Brain microvascular endothelial cell (primary cell): ENCODE measurements at regions not wholly inside any gene's neighbourhood (a gene's known extent, or its start where the extent isn't known, plus 50 kb on each side); places are given as distances from the start of the nearest gene placed in this dataset.
"Not testable (repeated sequence)": the region's sequence is repeated elsewhere in the genome, so short reads cannot be mapped to it uniquely, and the experiment has no call there.

Experiments
- DNase-seq: peaks from one replicate; pipeline ENCODE4 v3.0.0-alpha.2; 2020
- H3K27ac ChIP-seq: fragments of 250-450 bp; sonication (Bioruptor Pico); 2 replicates; pipeline ENCODE4 v1.5.1; 2020; ENCODE audit warnings: mild to moderate bottlenecking, moderate library complexity
- H3K27me3 ChIP-seq: fragments of 250-450 bp; sonication (Bioruptor Pico); replicated peaks from 2 replicates; pipeline ENCODE4 v1.5.1; 2020; ENCODE audit warnings: mild to moderate bottlenecking
- H3K36me3 ChIP-seq: fragments of 250-450 bp; sonication (Bioruptor Pico); replicated peaks from 2 replicates; pipeline ENCODE4 v1.5.1; 2020; ENCODE audit warnings: mild to moderate bottlenecking
- H3K4me3 ChIP-seq: 2 replicates; pipeline ENCODE4 v1.5.1; 2011; ENCODE audit warnings: low read depth, mild to moderate bottlenecking, control low read depth, low read length, moderate library complexity
- in situ Hi-C: cut with HindIII; loops from 2 replicates; pipeline ENCODE4 v1.10.0; 2017; ENCODE audit warnings: low sequenced_read_pairs, low pct_ligation_motif_present
- TF ChIP-seq, protein P1 (sequence below): IDR thresholded peaks from 2 replicates; pipeline ENCODE4 v1.5.1; 2011; ENCODE audit warnings: low read depth, mild to moderate bottlenecking, moderate library complexity, low read length, control low read depth, inconsistent platforms; ENCODE audit errors: missing control alignments

GRCh38 chr4:79747252-79747651, 325.8 kb downstream of the ANTXR2 start:
- DNase-seq, result no peak
- Histone ChIP-seq H3K27ac (no peak overlapping the region), H3K4me3 (no peak overlapping the region), H3K36me3 (no peaks in the 10 kb centered on the region), H3K27me3 (no peaks in the 10 kb centered on the region)
- in situ Hi-C loops, result no loop called here
- TF ChIP-seq, protein P1, sequence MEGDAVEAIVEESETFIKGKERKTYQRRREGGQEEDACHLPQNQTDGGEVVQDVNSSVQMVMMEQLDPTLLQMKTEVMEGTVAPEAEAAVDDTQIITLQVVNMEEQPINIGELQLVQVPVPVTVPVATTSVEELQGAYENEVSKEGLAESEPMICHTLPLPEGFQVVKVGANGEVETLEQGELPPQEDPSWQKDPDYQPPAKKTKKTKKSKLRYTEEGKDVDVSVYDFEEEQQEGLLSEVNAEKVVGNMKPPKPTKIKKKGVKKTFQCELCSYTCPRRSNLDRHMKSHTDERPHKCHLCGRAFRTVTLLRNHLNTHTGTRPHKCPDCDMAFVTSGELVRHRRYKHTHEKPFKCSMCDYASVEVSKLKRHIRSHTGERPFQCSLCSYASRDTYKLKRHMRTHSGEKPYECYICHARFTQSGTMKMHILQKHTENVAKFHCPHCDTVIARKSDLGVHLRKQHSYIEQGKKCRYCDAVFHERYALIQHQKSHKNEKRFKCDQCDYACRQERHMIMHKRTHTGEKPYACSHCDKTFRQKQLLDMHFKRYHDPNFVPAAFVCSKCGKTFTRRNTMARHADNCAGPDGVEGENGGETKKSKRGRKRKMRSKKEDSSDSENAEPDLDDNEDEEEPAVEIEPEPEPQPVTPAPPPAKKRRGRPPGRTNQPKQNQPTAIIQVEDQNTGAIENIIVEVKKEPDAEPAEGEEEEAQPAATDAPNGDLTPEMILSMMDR, result no peak

- H3K27ac ChIP-seq, result no peak overlapping the region
Measured at GRCh38 chr4:79743014-79743413, 330.0 kb downstream of the ANTXR2 start.

DNA sequence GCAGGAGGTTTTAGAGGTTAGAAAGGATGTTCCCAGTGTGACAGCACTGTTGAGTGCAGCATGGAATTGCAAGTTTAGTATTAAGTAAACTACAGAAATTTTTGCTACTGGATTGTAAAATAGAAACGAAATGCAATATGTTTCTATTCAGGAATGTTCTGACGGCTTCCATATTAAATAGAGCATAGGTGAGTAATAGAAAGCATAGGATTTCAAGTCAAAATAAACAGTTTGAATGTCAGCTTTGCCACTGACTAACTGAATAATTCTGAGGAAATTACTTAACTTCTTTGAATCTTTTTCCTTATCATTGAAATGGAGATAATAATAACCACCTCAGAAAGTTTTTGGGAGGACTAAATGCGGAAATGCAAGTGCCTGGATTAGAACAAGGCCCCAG, 331.9 kb upstream of the GK2 start:
- no peak for DNase-seq
- no peaks in the 10 kb centered on the region for H3K27me3 ChIP-seq
- no peak overlapping the region for H3K27ac ChIP-seq
- no peak overlapping the region for H3K4me3 ChIP-seq
- TF ChIP-seq, protein P1, result no peak
- H3K36me3 ChIP-seq, result no peaks in the 10 kb centered on the region
- in situ Hi-C loops, result no loop called here

More at GRCh38 chr4:79743014-79743413, 330.0 kb downstream of the ANTXR2 start:
- no peaks in the 10 kb centered on the region for H3K27me3 ChIP-seq
- H3K36me3 ChIP-seq, result no peaks in the 10 kb centered on the region
- TF ChIP-seq, protein P1, result no peak
- H3K4me3 ChIP-seq, result no peak overlapping the region
- in situ Hi-C loops, result no loop called here
- DNase-seq, result no peak

DNA sequence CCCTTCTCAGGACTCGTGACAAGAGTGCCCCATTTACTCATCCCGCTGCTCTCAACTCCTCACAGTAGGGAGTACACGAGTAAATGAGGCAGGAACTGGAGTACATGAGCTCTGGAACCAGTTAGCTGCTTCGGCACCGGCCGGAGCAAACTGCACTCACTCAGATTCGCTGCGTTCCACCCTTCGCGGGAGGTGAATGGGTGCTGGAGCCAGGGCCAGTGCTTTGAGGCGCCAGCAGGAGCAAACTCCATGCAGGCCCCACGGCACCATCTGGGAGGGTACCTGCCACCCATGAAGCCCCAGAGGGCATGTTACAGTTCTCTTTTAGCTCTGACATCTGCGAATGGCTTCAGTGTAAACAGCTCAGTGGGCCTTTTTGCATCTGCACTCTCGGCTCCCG, 315.5 kb upstream of the GK2 start:
- Histone ChIP-seq H3K27me3 (no peaks in the 10 kb centered on the region), H3K4me3 (no peak overlapping the region), H3K36me3 (no peaks in the 10 kb centered on the region), H3K27ac (no peak overlapping the region)
- TF ChIP-seq, protein P1, result no peak
- DNase-seq, result no peak
- in situ Hi-C loops, result no loop called here

DNA sequence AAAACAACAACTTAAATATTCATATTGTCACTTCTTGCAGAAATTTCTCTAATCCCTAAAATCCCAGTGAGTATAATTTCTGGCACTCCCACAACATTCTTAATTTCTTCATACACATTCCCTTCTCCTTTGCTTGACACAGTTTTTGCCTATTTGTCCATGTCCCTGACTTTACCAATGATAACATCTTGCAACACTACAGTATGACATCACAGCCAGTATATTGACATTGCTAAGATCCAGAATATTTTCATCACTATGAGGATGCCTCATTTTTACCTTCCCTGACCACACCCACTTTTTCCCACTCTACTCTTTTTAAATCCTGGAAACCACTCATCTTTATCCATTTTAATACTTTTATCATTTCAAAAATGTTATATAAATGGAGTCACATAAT, 292.3 kb upstream of the GK2 start:
- in situ Hi-C loops, result no loop called here
- Histone ChIP-seq H3K27ac (no peak overlapping the region), H3K27me3 (no peaks in the 10 kb centered on the region), H3K4me3 (no peak overlapping the region), H3K36me3 (no peaks in the 10 kb centered on the region)
- TF ChIP-seq, protein P1, result no peak
- no peak for DNase-seq

DNA sequence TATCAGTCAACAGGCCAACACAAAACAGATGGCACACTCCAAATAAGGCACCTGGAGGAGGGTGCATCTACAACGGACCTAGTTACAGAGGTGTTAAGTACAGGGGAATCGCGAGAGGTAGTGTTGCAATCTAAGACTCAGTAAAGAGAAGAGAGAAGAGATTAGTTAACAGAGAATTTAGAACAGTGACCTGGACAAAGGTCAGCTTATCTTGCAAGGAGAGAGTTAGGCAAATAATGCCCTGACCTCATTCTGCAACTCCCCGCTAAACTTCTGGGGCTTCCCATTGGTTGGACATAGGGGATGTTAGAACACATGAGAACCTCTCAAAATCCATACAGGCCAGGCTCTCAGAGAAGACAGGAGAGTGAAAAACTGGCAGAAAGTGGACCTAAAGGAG, 289.4 kb upstream of the GK2 start:
- Histone ChIP-seq H3K27me3 (no peaks in the 10 kb centered on the region), H3K27ac (no peak overlapping the region), H3K36me3 (no peaks in the 10 kb centered on the region), H3K4me3 (no peak overlapping the region)
- TF ChIP-seq, protein P1, result no peak
- in situ Hi-C loops, result no loop called here
- DNase-seq, result no peak

DNA sequence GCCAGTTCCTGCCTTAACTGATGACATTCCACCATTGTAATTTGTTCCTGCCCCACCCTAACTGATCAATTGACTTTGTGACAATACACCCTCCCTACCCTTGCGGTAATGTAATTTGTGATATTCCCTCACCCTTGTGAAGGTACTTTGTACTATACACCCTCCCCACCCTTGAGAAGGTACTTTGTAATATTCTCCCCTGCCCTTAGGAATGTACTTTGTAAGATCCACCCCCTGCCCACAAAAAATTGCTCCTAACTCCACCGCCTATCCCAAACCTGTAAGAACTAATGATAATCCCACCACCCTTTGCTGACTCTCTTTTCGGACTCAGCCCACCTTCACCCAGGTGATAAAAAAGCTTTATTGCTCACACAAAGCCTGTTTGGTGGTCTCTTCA, 288.5 kb upstream of the GK2 start:
- in situ Hi-C loops, DNase-seq, H3K4me3 ChIP-seq, H3K27ac ChIP-seq, H3K36me3 ChIP-seq, H3K27me3 ChIP-seq: not testable (repeated sequence)
